PC-3 (cell line): ENCODE measurements at regions not wholly inside any gene's neighbourhood (a gene's known extent, or its start where the extent isn't known, plus 50 kb on each side); places are given as distances from the start of the nearest gene placed in this dataset.

ENCODE experiments used
- ATAC-seq: fragments of 200-7000 bp; cut with Tn5 transposase; 2 replicates; pipeline ENCODE4 v1.9.1; 2020; ENCODE audit warnings: mild to moderate bottlenecking, moderate library complexity
- BruUV-seq: library from RNA; stranded (reverse); fragments of 400-500 nt; replicated peaks from 2 replicates; lab custom pipeline; 2021; lab: Mats Ljungman, UMichigan
- CTCF ChIA-PET: fragments of 300-600 bp; sonication (Branson Sonifier 250); formaldehyde crosslinking; loops from one replicate; lab custom pipeline; 2022; ENCODE audit warnings: antibody characterized with exemption; lab: Charles Lee
- POLR2A ChIA-PET: fragments of 300-600 bp; sonication (Branson Sonifier 250); formaldehyde crosslinking; loops from one replicate; lab custom pipeline; 2022; ENCODE audit warnings: antibody characterized with exemption; ENCODE audit not compliant: unreplicated experiment; lab: Charles Lee
- DNase-seq: peaks from one replicate; pipeline ENCODE4 v3.0.0-alpha.2; 2015
- H2AFZ ChIP-seq: fragments of 300-600 bp; sonication (generic); 2 replicates; pipeline ENCODE4 v1.6.0; 2016; ENCODE audit warnings: antibody characterized with exemption, low read length
- H3F3A ChIP-seq: fragments of 300-600 bp; sonication (generic); one replicate; pipeline ENCODE4 v1.6.0; 2017; ENCODE audit warnings: antibody characterized with exemption, low read length, control low read depth, mild to moderate bottlenecking; ENCODE audit not compliant: unreplicated experiment
- H3K27ac ChIP-seq: fragments of 300-600 bp; sonication (generic); 2 replicates; pipeline ENCODE4 v1.5.1; 2016; ENCODE audit warnings: mild to moderate bottlenecking, low read length
- H3K27me3 ChIP-seq: fragments of 300-600 bp; sonication (generic); 2 replicates; pipeline ENCODE4 v1.6.1; 2016; ENCODE audit warnings: low read length, mixed read lengths
- H3K36me3 ChIP-seq: fragments of 300-600 bp; sonication (generic); 2 replicates; pipeline ENCODE4 v1.6.1; 2016; ENCODE audit warnings: low read depth, mixed run types, low read length, mixed read lengths
- H3K4me1 ChIP-seq: fragments of 300-600 bp; sonication (generic); 2 replicates; pipeline ENCODE4 v1.5.1; 2016; ENCODE audit warnings: low read length; ENCODE audit not compliant: insufficient read depth
- H3K4me2 ChIP-seq: fragments of 300-600 bp; sonication (generic); 2 replicates; pipeline ENCODE4 v1.6.0; 2016; ENCODE audit warnings: low read length
- H3K4me3 ChIP-seq: fragments of 300-600 bp; sonication (generic); 2 replicates; pipeline ENCODE4 v1.5.1; 2016; ENCODE audit warnings: mild to moderate bottlenecking, low read length, mixed read lengths
- H3K79me2 ChIP-seq: fragments of 300-600 bp; sonication (generic); 2 replicates; pipeline ENCODE4 v1.6.1; 2017; ENCODE audit warnings: low read length, mixed read lengths
- H3K9ac ChIP-seq: fragments of 300-600 bp; sonication (generic); 2 replicates; pipeline ENCODE4 v1.6.0; 2016; ENCODE audit warnings: mild to moderate bottlenecking, low read length
- H3K9me2 ChIP-seq: fragments of 300-600 bp; sonication (generic); replicated peaks from 2 replicates; pipeline ENCODE4 v1.6.1; 2016; ENCODE audit warnings: mixed run types, low read length, mixed read lengths
- H3K9me3 ChIP-seq: fragments of 300-600 bp; sonication (generic); 2 replicates; pipeline ENCODE4 v1.6.1; 2016; ENCODE audit warnings: low read length, mixed read lengths
- H4K20me1 ChIP-seq: fragments of 300-600 bp; sonication (generic); 2 replicates; pipeline ENCODE4 v1.6.1; 2016; ENCODE audit warnings: low read length, mixed read lengths
- EZH2 ChIP-seq: fragments of 300-600 bp; sonication (generic); IDR thresholded peaks from one replicate; pipeline ENCODE4 v1.6.1; 2017; ENCODE audit warnings: antibody characterized with exemption, mild to moderate bottlenecking, low read length; ENCODE audit not compliant: unreplicated experiment
- EZH2phosphoT487 ChIP-seq: fragments of 300-600 bp; sonication (generic); IDR thresholded peaks from 2 replicates; pipeline ENCODE4 v1.6.1; 2018; ENCODE audit warnings: mild to moderate bottlenecking, antibody characterized with exemption, low read length, borderline replicate concordance
- intact Hi-C: fragments of 100-400 bp; cut with micrococcal nuclease; formaldehyde crosslinking; loops from 2 replicates; pipeline ENCODE4 v1.9.0; 2023
- TF ChIP-seq, protein P1 (sequence below): fragments of 300-600 bp; sonication (generic); conservative IDR thresholded peaks from 2 replicates; pipeline ENCODE4 v1.5.1; 2017; ENCODE audit warnings: antibody characterized with exemption, low read depth, mild to moderate bottlenecking, low read length

DNA sequence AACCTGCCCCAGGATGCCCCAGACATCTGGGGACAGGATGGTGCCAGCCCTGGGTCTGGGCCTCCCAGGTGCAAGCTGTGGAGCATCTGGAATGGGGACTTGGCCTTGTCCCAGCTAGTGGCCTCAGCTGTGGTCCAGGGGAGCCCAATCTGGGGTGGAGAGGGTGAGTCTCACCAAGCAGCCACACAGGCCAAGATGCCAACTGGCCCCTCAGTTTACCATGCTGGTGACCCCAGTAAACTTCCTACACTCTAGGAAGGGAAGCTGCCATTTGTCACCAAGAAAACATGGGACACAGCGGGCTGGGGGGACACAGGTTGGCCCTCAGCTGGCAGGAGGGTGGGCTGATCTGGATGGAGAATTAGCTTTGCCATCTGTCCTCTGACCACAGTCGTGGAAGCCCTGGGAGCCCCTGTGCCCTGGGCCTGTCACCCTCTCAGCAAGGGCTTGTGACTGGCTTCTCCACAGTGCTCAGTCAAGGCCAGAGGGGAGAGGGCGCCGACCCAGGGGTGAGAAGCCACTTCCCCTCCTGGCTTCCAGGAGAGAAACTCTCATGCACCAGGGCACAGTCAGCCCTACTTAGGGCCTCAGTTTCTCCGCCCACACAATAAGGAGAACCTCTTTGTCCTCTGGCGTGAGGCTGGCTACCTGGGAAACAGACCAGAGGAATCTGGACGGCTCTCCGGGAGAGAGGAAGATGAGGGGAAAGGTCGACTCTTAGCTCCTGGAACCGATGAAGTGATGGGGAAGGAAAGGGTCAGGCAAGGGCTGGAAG is 126.4 kb upstream of the SMURF2 start:
- TF ChIP-seq, protein P1, sequence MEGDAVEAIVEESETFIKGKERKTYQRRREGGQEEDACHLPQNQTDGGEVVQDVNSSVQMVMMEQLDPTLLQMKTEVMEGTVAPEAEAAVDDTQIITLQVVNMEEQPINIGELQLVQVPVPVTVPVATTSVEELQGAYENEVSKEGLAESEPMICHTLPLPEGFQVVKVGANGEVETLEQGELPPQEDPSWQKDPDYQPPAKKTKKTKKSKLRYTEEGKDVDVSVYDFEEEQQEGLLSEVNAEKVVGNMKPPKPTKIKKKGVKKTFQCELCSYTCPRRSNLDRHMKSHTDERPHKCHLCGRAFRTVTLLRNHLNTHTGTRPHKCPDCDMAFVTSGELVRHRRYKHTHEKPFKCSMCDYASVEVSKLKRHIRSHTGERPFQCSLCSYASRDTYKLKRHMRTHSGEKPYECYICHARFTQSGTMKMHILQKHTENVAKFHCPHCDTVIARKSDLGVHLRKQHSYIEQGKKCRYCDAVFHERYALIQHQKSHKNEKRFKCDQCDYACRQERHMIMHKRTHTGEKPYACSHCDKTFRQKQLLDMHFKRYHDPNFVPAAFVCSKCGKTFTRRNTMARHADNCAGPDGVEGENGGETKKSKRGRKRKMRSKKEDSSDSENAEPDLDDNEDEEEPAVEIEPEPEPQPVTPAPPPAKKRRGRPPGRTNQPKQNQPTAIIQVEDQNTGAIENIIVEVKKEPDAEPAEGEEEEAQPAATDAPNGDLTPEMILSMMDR, result no peak
- no peak for TF ChIP-seq EZH2phosphoT487
- TF ChIP-seq EZH2, result no peak
- no peak overlapping the region for H3K27ac ChIP-seq
- no peaks in the 10 kb centered on the region for H3K27me3 ChIP-seq
- no peaks in the 10 kb centered on the region for H3K79me2 ChIP-seq
- peaks cover 14% of the 10 kb centered on the region for H3K4me1 ChIP-seq
- BruUV-seq, result no TSS peak
- no peak overlapping the region for H3K9ac ChIP-seq
- H3K4me2 ChIP-seq, result no peak overlapping the region
- H3K9me3 ChIP-seq, result no peaks in the 10 kb centered on the region
- H3K4me3 ChIP-seq, result no peak overlapping the region
- H4K20me1 ChIP-seq, result no peaks in the 10 kb centered on the region
- no peak for DNase-seq
- peaks cover 4% of the 10 kb centered on the region; the same call in 1 of the 2 replicates for H3K36me3 ChIP-seq
- POLR2A ChIA-PET, result no interaction called here
- CTCF ChIA-PET, result no interaction called here
- no peaks in the 10 kb centered on the region for H3F3A ChIP-seq
- intact Hi-C loops, result no loop called here
- no peaks in the 10 kb centered on the region for H3K9me2 ChIP-seq
- no peak for ATAC-seq
- H2AFZ ChIP-seq, result no peak overlapping the region

DNA sequence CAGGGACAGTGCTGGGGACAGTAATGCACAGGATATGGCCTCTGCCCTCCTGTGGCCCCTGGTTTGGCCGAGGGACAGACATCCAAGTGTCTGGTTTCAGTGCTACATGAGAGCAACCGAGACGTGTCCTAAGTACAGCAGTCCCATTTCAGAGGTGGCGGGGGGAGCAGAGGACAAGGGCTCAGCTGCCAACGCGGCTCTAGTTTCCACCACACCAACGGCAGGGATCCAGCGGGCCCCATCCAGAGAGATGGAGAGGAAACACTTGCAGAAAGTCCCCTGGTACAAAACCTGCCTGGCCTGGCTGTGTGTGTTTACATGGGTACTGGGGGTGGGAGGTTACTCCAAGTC is 125.8 kb upstream of the SMURF2 start:
- Histone ChIP-seq H3K36me3 (peaks cover 4% of the 10 kb centered on the region; the same call in 1 of the 2 replicates), H4K20me1 (no peaks in the 10 kb centered on the region), H3K79me2 (no peaks in the 10 kb centered on the region), H3F3A (no peaks in the 10 kb centered on the region), H3K9me2 (no peaks in the 10 kb centered on the region), H3K4me3 (no peak overlapping the region), H3K27me3 (no peaks in the 10 kb centered on the region), H2AFZ (no peak overlapping the region), H3K4me1 (peaks cover 9% of the 10 kb centered on the region), H3K27ac (no peak overlapping the region), H3K9me3 (no peaks in the 10 kb centered on the region), H3K9ac (no peak overlapping the region), H3K4me2 (no peak overlapping the region)
- BruUV-seq, result no TSS peak
- no peak for ATAC-seq
- CTCF ChIA-PET, result no interaction called here
- DNase-seq, result no peak
- POLR2A ChIA-PET, result no interaction called here
- intact Hi-C loops, result no loop called here
- TF ChIP-seq, protein P1, result no peak
- TF ChIP-seq EZH2 (no peak), EZH2phosphoT487 (no peak)

DNA sequence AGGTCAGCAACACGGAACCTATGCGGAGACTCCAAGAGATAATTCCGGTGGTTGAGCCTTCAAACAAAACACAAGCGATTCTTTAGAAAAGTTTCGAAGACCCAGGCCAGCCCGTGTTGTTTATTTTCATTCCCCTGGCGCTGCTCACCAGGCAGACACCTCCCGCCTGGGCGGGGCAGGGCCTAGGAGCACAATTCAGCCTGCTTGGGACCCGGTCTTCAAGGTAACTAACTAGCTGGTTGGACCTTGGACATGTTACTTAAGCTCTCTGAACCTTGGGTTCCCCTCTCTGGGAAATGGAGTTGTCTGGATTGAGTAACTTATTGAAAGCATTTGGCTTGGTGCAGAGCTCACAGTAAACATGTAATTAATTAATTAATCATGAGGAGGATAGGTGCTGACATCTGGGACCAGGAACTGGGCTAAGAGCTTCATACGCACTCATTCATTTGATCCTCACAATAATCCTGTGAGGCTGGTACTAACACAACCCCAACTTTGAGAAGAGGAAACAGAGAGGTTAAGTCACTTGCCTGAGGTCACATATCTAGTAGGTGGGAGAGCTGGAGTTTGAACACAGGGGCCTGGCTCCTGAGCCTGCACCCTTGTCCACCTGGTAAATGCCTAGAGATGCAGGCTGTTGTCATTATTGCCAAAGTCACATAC is 125.3 kb upstream of the SMURF2 start:
- intact Hi-C loops, result no loop called here
- no TSS peak for BruUV-seq
- CTCF ChIA-PET, result interaction anchor here (0.6 kb wide), 1 partner anchor 9 kb away, joined by 11 read pairs; no protein-coding TSS in a partner anchor

More for the DNA sequence above, 125.3 kb upstream of the SMURF2 start:
- Histone ChIP-seq H2AFZ (no peak overlapping the region), H3K36me3 (peaks cover 4% of the 10 kb centered on the region; the same call in 1 of the 2 replicates), H3F3A (no peaks in the 10 kb centered on the region), H3K27ac (no peak overlapping the region), H3K79me2 (no peaks in the 10 kb centered on the region), H3K27me3 (no peaks in the 10 kb centered on the region), H3K4me3 (no peak overlapping the region), H3K9me2 (no peaks in the 10 kb centered on the region), H3K4me1 (peaks cover 5% of the 10 kb centered on the region), H3K4me2 (no peak overlapping the region), H3K9ac (no peak overlapping the region), H4K20me1 (no peaks in the 10 kb centered on the region), H3K9me3 (no peaks in the 10 kb centered on the region)
- DNase-seq (no peak), ATAC-seq (no peak)
- POLR2A ChIA-PET, result no interaction called here
- TF ChIP-seq EZH2phosphoT487 (no peak), EZH2 (no peak)
- TF ChIP-seq, protein P1, result no peak
